Activated CD8-positive, alpha-beta memory T cell treated with anti-CD3 and anti-CD28 coated beads for 36 hours (primary cell): ENCODE measurements at regions not wholly inside any gene's neighbourhood (a gene's known extent, or its start where the extent isn't known, plus 50 kb on each side); places are given as distances from the start of the nearest gene placed in this dataset.

ENCODE experiments used
- CTCF ChIA-PET: fragments of 350-600 bp; sonication (Branson Sonifier 250); formaldehyde crosslinking; loops from one replicate; lab custom pipeline; 2021; ENCODE audit warnings: antibody characterized with exemption; lab: Charles Lee
- POLR2A ChIA-PET: fragments of 350-600 bp; sonication (Branson Sonifier 250); formaldehyde crosslinking; loops from one replicate; lab custom pipeline; 2021; ENCODE audit warnings: antibody characterized with exemption; lab: Charles Lee

DNA sequence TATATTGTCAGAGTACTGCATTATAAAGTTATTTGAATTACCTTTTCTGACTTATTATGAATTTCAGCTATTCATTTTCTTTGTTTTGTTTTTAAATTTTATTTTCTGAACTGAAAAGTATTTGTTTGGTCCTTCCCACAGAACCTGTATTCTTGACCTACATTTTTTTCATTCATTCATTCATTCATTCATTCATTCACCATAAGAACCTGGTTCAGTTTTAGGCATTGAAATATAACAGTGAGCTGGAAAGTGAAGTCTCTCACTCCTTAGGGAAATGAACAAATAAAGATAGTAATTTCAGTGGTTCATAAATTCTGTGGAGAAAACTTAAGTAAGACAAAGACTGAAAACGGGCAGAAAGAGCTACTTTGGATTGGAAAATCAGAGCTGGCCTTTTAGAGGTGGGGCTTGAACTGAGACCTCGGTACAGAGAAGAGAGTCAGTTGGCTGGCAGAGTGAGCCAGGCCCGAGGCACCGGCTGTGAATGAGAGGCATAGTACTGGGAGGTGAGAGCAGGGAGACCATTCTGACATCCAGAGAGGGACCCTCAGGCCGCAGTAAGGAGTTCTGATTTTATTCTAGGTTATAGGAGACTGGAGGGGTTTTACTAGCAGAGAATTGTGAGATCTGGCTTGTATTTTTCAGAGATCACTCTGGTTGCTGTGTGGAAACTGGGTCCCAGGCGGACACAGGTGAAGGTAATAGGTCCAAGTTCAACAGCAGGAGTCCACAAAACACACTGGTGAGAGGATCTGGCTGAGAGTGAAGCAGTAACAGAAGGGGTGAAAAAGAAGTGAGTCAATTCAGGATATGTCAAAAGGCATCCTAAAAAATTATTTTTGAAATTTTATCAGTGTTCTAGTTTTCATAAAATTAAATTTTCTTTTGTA is 75.8 kb upstream of the FN1 start:
- POLR2A ChIA-PET = no interaction called here
- CTCF ChIA-PET = no interaction called here

GRCh38 chr2:215507836-215508235 is 72.0 kb upstream of the FN1 start:
- POLR2A ChIA-PET = no interaction called here

DNA sequence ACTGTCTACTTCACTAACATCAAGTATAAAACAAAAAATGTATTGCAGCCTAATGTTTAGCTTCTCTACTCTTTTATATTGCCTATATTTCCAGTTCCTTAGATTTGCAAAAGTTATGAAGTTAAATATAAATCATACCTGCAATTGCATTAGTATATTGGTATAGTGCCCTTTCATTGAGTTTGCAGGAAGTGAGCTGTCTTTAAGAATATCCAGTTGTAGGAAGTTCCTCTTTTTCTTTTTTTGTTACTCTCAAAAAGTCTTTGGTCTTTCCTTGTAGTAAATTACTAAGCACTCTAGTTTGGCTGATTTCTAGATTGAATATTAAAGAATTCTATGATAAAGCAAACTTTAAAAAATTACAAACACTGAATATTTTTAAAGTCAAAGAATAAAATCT is 71.3 kb upstream of the FN1 start:
- POLR2A ChIA-PET = no interaction called here
- CTCF ChIA-PET = no interaction called here

More at GRCh38 chr2:215507836-215508235, 72.0 kb upstream of the FN1 start:
- CTCF ChIA-PET = no interaction called here

- ChIA-PET CTCF (no interaction called here), POLR2A (no interaction called here)
Measured at GRCh38 chr2:215506604-215506990, 70.7 kb upstream of the FN1 start.

- ChIA-PET CTCF (no interaction called here), POLR2A (no interaction called here)
Measured at GRCh38 chr2:215505044-215505786, 69.3 kb upstream of the FN1 start.

- ChIA-PET CTCF (no interaction called here), POLR2A (no interaction called here)
Measured at GRCh38 chr2:215504547-215504946, 68.7 kb upstream of the FN1 start.

DNA sequence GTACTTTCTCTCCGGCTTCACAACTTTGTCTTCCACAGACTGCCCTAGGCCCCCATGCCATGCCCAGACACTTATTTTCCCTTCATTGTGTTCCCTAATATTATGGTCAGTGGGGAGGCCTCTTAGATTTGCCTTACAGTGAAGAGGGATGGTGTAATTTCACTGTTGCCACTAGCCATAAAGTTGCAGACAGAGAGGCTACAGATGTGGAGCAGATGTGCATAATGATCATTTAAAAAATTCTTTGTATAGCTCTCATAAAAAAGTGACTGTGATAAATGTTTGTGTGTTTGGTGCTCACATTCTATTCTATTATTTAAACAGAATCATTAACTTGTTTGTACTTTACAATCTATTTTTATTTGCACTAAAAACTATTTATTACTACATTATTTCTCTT is 67.5 kb upstream of the FN1 start:
- ChIA-PET POLR2A (no interaction called here), CTCF (no interaction called here)

DNA sequence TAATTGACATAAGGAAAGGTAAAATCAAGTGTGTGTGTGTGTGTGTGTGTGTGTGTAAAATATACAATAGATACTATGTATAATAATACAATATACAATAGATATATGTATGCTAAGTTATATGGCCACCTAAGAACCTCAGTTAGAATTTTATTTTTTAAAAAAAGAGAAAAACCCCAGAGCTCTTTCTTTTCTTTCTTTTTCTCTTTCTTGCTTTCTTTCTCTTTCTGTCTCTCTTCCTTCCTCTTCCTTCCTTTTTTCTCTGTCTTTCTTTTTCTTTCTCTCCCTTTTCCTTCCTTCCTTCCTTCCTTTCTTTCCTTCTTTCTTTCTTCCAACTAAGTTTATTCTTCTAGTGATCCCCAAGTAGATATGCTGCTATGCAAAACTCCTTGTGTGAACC is 64.6 kb upstream of the FN1 start:
- POLR2A ChIA-PET = no interaction called here
- CTCF ChIA-PET = no interaction called here

GRCh38 chr2:215499331-215499730 is 63.5 kb upstream of the FN1 start:
- ChIA-PET CTCF (interaction anchor here (1.5 kb wide), 1 partner anchor 14 kb away, joined by 3 read pairs; no protein-coding TSS in a partner anchor), POLR2A (no interaction called here)

- POLR2A ChIA-PET = no interaction called here
- CTCF ChIA-PET = interaction anchor here (1.5 kb wide), 1 partner anchor 15 kb away, joined by 3 read pairs; no protein-coding TSS in a partner anchor
Measured at GRCh38 chr2:215498431-215498830, 62.6 kb upstream of the FN1 start.

GRCh38 chr2:215493376-215493775 is 57.5 kb upstream of the FN1 start:
- POLR2A ChIA-PET = no interaction called here
- CTCF ChIA-PET = no interaction called here

GRCh38 chr2:215489288-215489848 is 53.5 kb upstream of the FN1 start:
- POLR2A ChIA-PET = no interaction called here
- CTCF ChIA-PET = no interaction called here

- POLR2A ChIA-PET = no interaction called here
- CTCF ChIA-PET = no interaction called here
Measured at GRCh38 chr2:215487002-215487372, 51.1 kb upstream of the FN1 start.

DNA sequence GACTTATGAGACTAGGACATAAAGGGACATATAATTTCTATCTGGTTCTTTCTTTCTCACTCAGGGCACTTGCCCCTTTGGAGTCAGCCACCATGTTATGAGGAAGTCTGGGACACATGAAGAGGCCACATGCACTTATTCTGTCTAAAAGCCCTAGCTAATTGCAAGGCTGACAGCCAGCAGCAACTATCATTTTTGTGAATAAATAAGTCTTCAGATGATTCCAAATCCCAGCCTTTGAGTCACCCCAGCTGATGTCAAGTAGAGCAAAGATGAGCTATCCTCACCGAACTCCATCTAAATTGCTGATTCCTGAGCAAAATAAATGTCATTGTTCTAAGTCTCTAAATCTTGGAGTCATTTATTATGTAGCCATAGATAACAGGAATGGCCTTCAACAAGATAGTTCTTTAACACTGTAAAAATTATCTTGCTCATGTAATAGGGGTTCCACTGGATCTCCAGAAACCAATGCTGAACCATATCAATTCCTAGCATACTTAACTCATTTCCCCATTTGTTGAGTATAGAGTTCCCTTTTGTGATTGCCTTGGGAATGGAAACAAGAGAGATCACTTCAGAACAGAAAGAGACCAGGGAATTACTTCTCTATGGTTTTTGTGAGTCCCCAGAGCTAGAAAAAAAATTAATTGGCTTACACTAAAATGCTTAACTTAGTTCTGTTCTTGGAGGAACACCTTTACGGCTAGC is 50.6 kb upstream of the FN1 start:
- POLR2A ChIA-PET = no interaction called here
- CTCF ChIA-PET = interaction anchor here (0.5 kb wide), 1 partner anchor 1295 kb away, joined by 3 read pairs; no protein-coding TSS in a partner anchor
